K562 (cell line): ENCODE measurements at regions not wholly inside any gene's neighbourhood (a gene's known extent, or its start where the extent isn't known, plus 50 kb on each side); places are given as distances from the start of the nearest gene placed in this dataset.

ENCODE experiments used
- ATAC-seq: fragments of 200-7000 bp; cut with Tn5 transposase; 3 replicates; pipeline ENCODE4 v1.9.1; 2020; ENCODE audit warnings: moderate library complexity
- BruUV-seq: library from RNA; stranded (reverse); fragments of 400-500 nt; replicated peaks from 2 replicates; lab custom pipeline; 2021; lab: Mats Ljungman, UMichigan
- CTCF ChIA-PET: fragments of 300-600 bp; formaldehyde crosslinking; extraction: SDS; loops from one replicate; lab custom pipeline; 2021; ENCODE audit warnings: low intra/inter-chr PET ratio; lab: Yijun Ruan, JAX
- POLR2A ChIA-PET: fragments of 300-600, 350-650 bp; sonication (Branson Sonifier 250); formaldehyde crosslinking; extraction: SDS; loops from one replicate; lab custom pipeline; 2021; ENCODE audit warnings: antibody characterized with exemption, inconsistent platforms; lab: Yijun Ruan, JAX
- DNase-seq, 4 experiments: peaks; one replicate each; pipeline versions ENCODE4 v3.0.0 to v3.0.0-alpha.2; 2011 to 2018; ENCODE audit warnings: low spot score in 3 of 4, mixed read lengths in 3 of 4; ENCODE audit errors: extremely low read depth in 1 of 4
- FAIRE-seq: peaks from 2 replicates; lab custom pipeline; 2011; peaks lifted over from hg19 to GRCh38; lab: Jason Lieb, UNC
- H2AFZ ChIP-seq: 2 replicates; pipeline ENCODE4 v1.6.0; 2011; ENCODE audit warnings: low read depth, low read length, control low read depth, inconsistent platforms
- H3K27ac ChIP-seq: fragments of 200-600 bp; 3 replicates; pipeline ENCODE4 v1.8.0; 2011; ENCODE audit warnings: low read depth, mild to moderate bottlenecking, control low read depth, inconsistent platforms, low read length, moderate library complexity, mixed read lengths; ENCODE audit errors: extremely low read depth
- H3K27me3 ChIP-seq, 2 experiments: fragments of 300-600 bp in 1 of 2; 2 replicates in 1 of 2; 3 replicates in 1 of 2; pipeline versions ENCODE4 v1.6.0 to v1.8.0; 2011; ENCODE audit warnings: inconsistent platforms in 2 of 2, low read length in 2 of 2, mild to moderate bottlenecking in 1 of 2, mixed read lengths in 1 of 2, moderate library complexity in 1 of 2; ENCODE audit not compliant: control insufficient read depth in 2 of 2, insufficient read depth in 2 of 2
- H3K36me3 ChIP-seq: fragments of 300-600 bp; 3 replicates; pipeline ENCODE4 v1.8.0; 2011; ENCODE audit warnings: mild to moderate bottlenecking, low read length, inconsistent platforms; ENCODE audit not compliant: control insufficient read depth, insufficient read depth
- H3K4me1 ChIP-seq, 2 experiments: fragments of 200-600 bp in 1 of 2; replicated peaks in 1 of 2; 2 replicates in 1 of 2; 3 replicates in 1 of 2; pipeline versions ENCODE4 v1.5.1 to v1.8.0; 2011; ENCODE audit warnings: inconsistent platforms in 2 of 2, low read length in 2 of 2, mild to moderate bottlenecking in 1 of 2, mixed read lengths in 1 of 2, moderate library complexity in 1 of 2; ENCODE audit not compliant: control insufficient read depth in 2 of 2, insufficient read depth in 2 of 2
- H3K4me2 ChIP-seq: 2 replicates; pipeline ENCODE4 v1.6.1; 2011; ENCODE audit warnings: low read length, control low read depth, inconsistent platforms, mixed read lengths; ENCODE audit not compliant: insufficient read depth
- H3K4me3 ChIP-seq: fragments of 200-600 bp; sonication (generic), shearing (Covaris generic); 2 replicates; pipeline ENCODE4 v1.5.1; 2016; ENCODE audit warnings: control low read depth, inconsistent platforms
- H3K79me2 ChIP-seq: fragments of 200-600 bp; 3 replicates; pipeline ENCODE4 v1.8.0; 2011; ENCODE audit warnings: low read length, inconsistent platforms; ENCODE audit not compliant: control insufficient read depth, insufficient read depth
- H3K9ac ChIP-seq, 2 experiments: 2 replicates each; pipeline versions ENCODE4 v1.6.0 to v1.6.1; 2011; ENCODE audit warnings: low read depth in 2 of 2, low read length in 2 of 2, control low read depth in 1 of 2, inconsistent platforms in 1 of 2, mild to moderate bottlenecking in 1 of 2, mixed read lengths in 1 of 2; ENCODE audit not compliant: insufficient read depth in 1 of 2
- H3K9me1 ChIP-seq: one replicate; pipeline ENCODE4 v1.6.0; 2011; ENCODE audit warnings: inconsistent platforms, mild to moderate bottlenecking, low read length, moderate library complexity; ENCODE audit not compliant: control insufficient read depth, insufficient read depth
- H3K9me3 ChIP-seq: replicated peaks from 2 replicates; pipeline ENCODE4 v1.5.1; 2011; ENCODE audit warnings: low read depth, low read length, inconsistent platforms; ENCODE audit not compliant: control insufficient read depth, insufficient read depth
- H4K20me1 ChIP-seq: replicated peaks from 2 replicates; pipeline ENCODE4 v1.6.1; 2011; ENCODE audit warnings: low read length, inconsistent platforms, mixed read lengths; ENCODE audit not compliant: control insufficient read depth, insufficient read depth
- ARID1B ChIP-seq: fragments of 450-650 bp; IDR thresholded peaks from 2 replicates; pipeline ENCODE4 v1.6.1; 2016; ENCODE audit warnings: antibody characterized with exemption, mild to moderate bottlenecking, inconsistent platforms
- CHD2 ChIP-seq: IDR thresholded peaks from 2 replicates; pipeline ENCODE4 v1.6.1; 2011; ENCODE audit warnings: low read depth, low read length
- FOXK2 ChIP-seq, 2 experiments: fragments of 450-650 bp; IDR thresholded peaks in 1 of 2; conservative IDR thresholded peaks in 1 of 2; 2 replicates each; pipeline ENCODE4 v1.6.1; 2016; ENCODE audit warnings: low read depth in 2 of 2, mild to moderate bottlenecking in 1 of 2
- FOXM1 ChIP-seq, 2 experiments: fragments of 450-650 bp in 1 of 2; sonication (generic) in 1 of 2; formaldehyde crosslinking in 1 of 2; IDR thresholded peaks; 2 replicates each; pipeline versions ENCODE4 v1.6.1 to v1.9.0; 2017 to 2022; ENCODE audit warnings: low read depth in 2 of 2, mild to moderate bottlenecking in 2 of 2, missing genetic modification reagents in 1 of 2, moderate library complexity in 1 of 2
- RNF2 ChIP-seq: sonication (generic); IDR thresholded peaks from 2 replicates; pipeline ENCODE4 v1.6.1; 2016
- WGBS: fragments of 100-300 bp; shearing (Covaris generic); methylation state at CpG from one replicate; pipeline ENCODE4 v1.1.6; 2016; ENCODE audit warnings: low coverage, mixed read lengths; ENCODE audit not compliant: insufficient coverage; ENCODE audit errors: missing lambda C conversion rate; 5-methylcytosine and 5-hydroxymethylcytosine counted together
- in situ Hi-C: fragments of 300-500 bp; cut with MboI; formaldehyde crosslinking; loops from 4 replicates; pipeline ENCODE4 v1.15.0; 2018; ENCODE audit warnings: inconsistent platforms, mixed read lengths
- intact Hi-C: fragments of 100-400 bp; cut with micrococcal nuclease; formaldehyde crosslinking; loops from 2 replicates; pipeline ENCODE4 v1.14.2; 2022

GRCh38 chr13:38180126-38180525 lies 169.5 kb upstream of the UFM1 start:
- no TSS peak for BruUV-seq
- ChIA-PET POLR2A (interaction anchor here (0.6 kb wide), 1 partner anchor 331 kb away, joined by 4 read pairs; no protein-coding TSS in a partner anchor), CTCF (no interaction called here)
- no peak for ATAC-seq
- no peaks in the 10 kb centered on the region for H3K27me3 ChIP-seq
- no peaks in the 10 kb centered on the region for H3K9me1 ChIP-seq
- no peak overlapping the region for H3K27ac ChIP-seq
- intact Hi-C loops (no loop called here), in situ Hi-C loops (no loop called here)
- H3K9ac ChIP-seq = no peak overlapping the region
- no peak overlapping the region for H3K4me3 ChIP-seq
- no peak for DNase-seq
- no peaks in the 10 kb centered on the region for H3K79me2 ChIP-seq
- H3K9me3 ChIP-seq = no peaks in the 10 kb centered on the region
- H3K36me3 ChIP-seq = no peaks in the 10 kb centered on the region
- no peaks in the 10 kb centered on the region for H4K20me1 ChIP-seq
- 0% methylated on average over 1 of the region's 1 CpG for WGBS
- H2AFZ ChIP-seq = no peak overlapping the region
- no peak overlapping the region for H3K4me2 ChIP-seq
- no peaks in the 10 kb centered on the region for H3K4me1 ChIP-seq
- TF ChIP-seq RNF2 = no peak
- no peak for TF ChIP-seq FOXK2 (conservative IDR thresholded peaks at IDR 0.05 in 1 of 2, IDR thresholded peaks at IDR 0.05 in 1 of 2; ENCODE audit: low read depth in 2 of 2)
- TF ChIP-seq FOXM1 (IDR thresholded peaks at IDR 0.05; ENCODE audit: low read depth) = no peak
- no peak for TF ChIP-seq FOXM1 (CRISPR knock-in tag; IDR thresholded peaks at IDR 0.05; ENCODE audit: low read depth)
- FAIRE-seq = no peak

- Histone ChIP-seq H3K9me3 (no peaks in the 10 kb centered on the region), H3K4me3 (no peak overlapping the region), H3K4me1 (no peaks in the 10 kb centered on the region), H2AFZ (no peak overlapping the region), H3K36me3 (no peaks in the 10 kb centered on the region), H3K9me1 (no peaks in the 10 kb centered on the region), H3K4me2 (no peak overlapping the region), H3K9ac (no peak overlapping the region), H3K27me3 (no peaks in the 10 kb centered on the region), H3K27ac (no peak overlapping the region), H4K20me1 (no peaks in the 10 kb centered on the region), H3K79me2 (no peaks in the 10 kb centered on the region)
- ATAC-seq (no peak), DNase-seq (no peak), FAIRE-seq (no peak)
- in situ Hi-C loops (no loop called here), intact Hi-C loops (no loop called here)
- ChIA-PET POLR2A (no interaction called here), CTCF (no interaction called here)
- no peak for TF ChIP-seq CHD2
- TF ChIP-seq ARID1B = no peak
- BruUV-seq = no TSS peak
Measured at GRCh38 chr13:38176664-38177063, 173.0 kb upstream of the UFM1 start.
